PFSK-1 (cell line): ENCODE measurements at regions not wholly inside any gene's neighbourhood (a gene's known extent, or its start where the extent isn't known, plus 50 kb on each side); places are given as distances from the start of the nearest gene placed in this dataset.

ENCODE experiments used
- FOXP2 ChIP-seq: optimal IDR thresholded peaks from 2 replicates; pipeline ENCODE3; 2011; ENCODE audit warnings: borderline replicate concordance, control low read depth, inconsistent platforms; ENCODE audit not compliant: insufficient read depth; ENCODE audit errors: extremely low read length, extremely low read depth
- POLR2AphosphoS5 ChIP-seq: IDR thresholded peaks from 2 replicates; pipeline ENCODE4 v1.6.1; 2012; ENCODE audit warnings: low read depth, mild to moderate bottlenecking, control low read depth, low read length, moderate library complexity
- REST ChIP-seq, 2 experiments: IDR thresholded peaks; 2 replicates each; pipeline versions ENCODE4 v1.6.1 to v1.8.0; 2011 to 2012; ENCODE audit warnings: low read depth in 2 of 2, low read length in 2 of 2, control low read depth in 1 of 2, inconsistent platforms in 1 of 2, mild to moderate bottlenecking in 1 of 2, moderate library complexity in 1 of 2; ENCODE audit not compliant: insufficient read depth in 1 of 2
- SIN3A ChIP-seq: IDR thresholded peaks from 2 replicates; pipeline ENCODE4 v1.6.1; 2012; ENCODE audit warnings: mild to moderate bottlenecking, low read length, moderate library complexity, borderline replicate concordance; ENCODE audit not compliant: insufficient read depth
- TAF1 ChIP-seq: IDR thresholded peaks from 2 replicates; pipeline ENCODE4 v1.6.1; 2012; ENCODE audit warnings: low read length, control low read depth, borderline replicate concordance; ENCODE audit not compliant: insufficient read depth

- no peak for TF ChIP-seq FOXP2
- no peak for TF ChIP-seq POLR2AphosphoS5
- no peak for TF ChIP-seq SIN3A
- TF ChIP-seq TAF1 = no peak
- no peak for TF ChIP-seq REST (IDR thresholded peaks at IDR 0.05; ENCODE audit: insufficient read depth in 1 of 2, low read depth in 2 of 2, low read length in 2 of 2)
Observed at GRCh38 chr10:32144817-32145688, 88.8 kb upstream of the KIF5B start.

- no peak for TF ChIP-seq SIN3A
- no peak for TF ChIP-seq TAF1
Observed at GRCh38 chr10:32143302-32143847, 87.2 kb upstream of the KIF5B start.

GRCh38 chr10:32142646-32143045 is 86.4 kb upstream of the KIF5B start:
- TF ChIP-seq FOXP2 (no peak), TAF1 (no peak)

GRCh38 chr10:32141018-32141807 is 85.0 kb upstream of the KIF5B start:
- TF ChIP-seq TAF1 (no peak), POLR2AphosphoS5 (no peak), FOXP2 (no peak), SIN3A (no peak), REST (IDR thresholded peaks at IDR 0.05; ENCODE audit: insufficient read depth in 1 of 2, low read depth in 2 of 2, low read length in 2 of 2) (no peak)

- TF ChIP-seq REST (IDR thresholded peaks at IDR 0.05; ENCODE audit: insufficient read depth in 1 of 2, low read depth in 2 of 2, low read length in 2 of 2) = no peak
- TF ChIP-seq SIN3A = no peak
- TF ChIP-seq TAF1 = no peak
- TF ChIP-seq POLR2AphosphoS5 = no peak
- no peak for TF ChIP-seq FOXP2
Observed at GRCh38 chr10:32140403-32140802, 84.2 kb upstream of the KIF5B start.
